Stomach (tissue), 8 donors: ENCODE measurements at regions not wholly inside any gene's neighbourhood (a gene's known extent, or its start where the extent isn't known, plus 50 kb on each side); places are given as distances from the start of the nearest gene placed in this dataset.

Experiments
- DNase-seq, 2 donors: peaks; one replicate each; pipeline versions ENCODE4 v3.0.0 to v3.0.0-alpha.2; 2013 to 2019
- H3K27ac ChIP-seq, 5 donors: fragments of 200-600 bp in 4 of 5; sonication (generic) in 4 of 5; one replicate each; pipeline ENCODE4 v1.5.1; 2013 to 2019; ENCODE audit warnings: mild to moderate bottlenecking in 1 of 5, moderate library complexity in 1 of 5
- H3K27me3 ChIP-seq, 3 donors: fragments of 200-600 bp; sonication (generic); one replicate each; pipeline ENCODE4 v1.5.1; 2017 to 2019; ENCODE audit warnings: mixed run types in 1 of 3
- H3K36me3 ChIP-seq, 4 donors: fragments of 200-600 bp; sonication (generic); 1 replicate in 3 of 4; 2 replicates in 1 of 4; pipeline ENCODE4 v1.5.1; 2016 to 2019
- H3K4me1 ChIP-seq, 4 donors: fragments of 200-600 bp; sonication (generic); one replicate each; pipeline ENCODE4 v1.5.1; 2016 to 2019
- H3K4me3 ChIP-seq, 4 donors: fragments of 200-600 bp; sonication (generic) in 3 of 4; one replicate each; pipeline ENCODE4 v1.5.1; 2016 to 2019; ENCODE audit warnings: mild to moderate bottlenecking in 1 of 4
- H3K9me3 ChIP-seq, 4 donors: fragments of 200-600 bp; sonication (generic); one replicate each; pipeline ENCODE4 v1.5.1; 2016 to 2019
- EP300 ChIP-seq: sonication (generic); formaldehyde crosslinking; IDR thresholded peaks from one replicate; pipeline ENCODE4 v1.6.1; 2017; ENCODE audit warnings: antibody characterized with exemption
- POLR2A ChIP-seq, 4 donors: fragments of 450-650 bp; IDR thresholded peaks; one replicate each; pipeline ENCODE4 v1.6.1; 2016; ENCODE audit warnings: antibody characterized with exemption in 4 of 4, control low read depth in 2 of 4, mild to moderate bottlenecking in 1 of 4, moderate library complexity in 1 of 4
- POLR2AphosphoS5 ChIP-seq, 3 donors: sonication (generic); formaldehyde crosslinking; IDR thresholded peaks; one replicate each; pipeline ENCODE4 v1.6.1; 2016; ENCODE audit warnings: antibody characterized with exemption in 3 of 3
- WGBS, 5 donors: extraction: QIAGEN DNeasy Blood & Tissue Kit in 3 of 5; methylation state at CpG; one replicate each; pipeline versions ENCODE4 v1.1.5 to v1.1.7; 2013 to 2018; 5-methylcytosine and 5-hydroxymethylcytosine counted together
- intact Hi-C: fragments of 100-400 bp; cut with DNase I; formaldehyde crosslinking; loops from one replicate; pipeline ENCODE4 v1.15.1; 2023; ENCODE audit warnings: low total_unique reads
- TF ChIP-seq, protein P1 (sequence below), 7 experiments: fragments of 450-650 bp in 4 of 7; fragments of 200-600 bp in 3 of 7; sonication (generic) in 3 of 7; IDR thresholded peaks; one replicate each; pipeline ENCODE4 v1.5.1; 2016 to 2019; ENCODE audit warnings: antibody characterized with exemption in 7 of 7, control low read depth in 2 of 7, mild to moderate bottlenecking in 1 of 7
- donor health status: healthy with polysubstance abuse.
- donor health status: Bipolar disorder and iron deficiency.
- donor health status: healthy.

DNA sequence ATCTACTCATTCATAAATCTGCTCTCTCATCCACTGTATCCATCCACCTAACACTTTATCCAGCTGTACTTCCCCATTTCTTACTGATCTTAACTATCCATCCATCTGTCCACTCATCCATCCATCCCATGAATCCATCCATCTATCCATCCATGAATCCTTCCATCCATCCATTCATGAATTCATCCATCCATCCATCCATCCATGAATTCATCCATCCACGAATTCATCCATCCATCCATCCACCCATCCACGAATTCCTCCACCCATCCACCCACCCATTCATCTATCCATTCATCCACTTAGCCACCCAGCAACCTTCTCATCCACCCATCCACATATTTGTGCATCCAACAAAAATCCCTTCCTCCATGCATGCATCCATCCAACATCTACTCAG is 128.6 kb upstream of the MYL2 start:
- H3K9me3 ChIP-seq: peaks cover 0 to 4% (median 0%) of the 10 kb centered on the region in 4 donors
- TF ChIP-seq POLR2AphosphoS5 (IDR thresholded peaks at IDR 0.05): no peak
- TF ChIP-seq EP300: no peak
- TF ChIP-seq, protein P1, sequence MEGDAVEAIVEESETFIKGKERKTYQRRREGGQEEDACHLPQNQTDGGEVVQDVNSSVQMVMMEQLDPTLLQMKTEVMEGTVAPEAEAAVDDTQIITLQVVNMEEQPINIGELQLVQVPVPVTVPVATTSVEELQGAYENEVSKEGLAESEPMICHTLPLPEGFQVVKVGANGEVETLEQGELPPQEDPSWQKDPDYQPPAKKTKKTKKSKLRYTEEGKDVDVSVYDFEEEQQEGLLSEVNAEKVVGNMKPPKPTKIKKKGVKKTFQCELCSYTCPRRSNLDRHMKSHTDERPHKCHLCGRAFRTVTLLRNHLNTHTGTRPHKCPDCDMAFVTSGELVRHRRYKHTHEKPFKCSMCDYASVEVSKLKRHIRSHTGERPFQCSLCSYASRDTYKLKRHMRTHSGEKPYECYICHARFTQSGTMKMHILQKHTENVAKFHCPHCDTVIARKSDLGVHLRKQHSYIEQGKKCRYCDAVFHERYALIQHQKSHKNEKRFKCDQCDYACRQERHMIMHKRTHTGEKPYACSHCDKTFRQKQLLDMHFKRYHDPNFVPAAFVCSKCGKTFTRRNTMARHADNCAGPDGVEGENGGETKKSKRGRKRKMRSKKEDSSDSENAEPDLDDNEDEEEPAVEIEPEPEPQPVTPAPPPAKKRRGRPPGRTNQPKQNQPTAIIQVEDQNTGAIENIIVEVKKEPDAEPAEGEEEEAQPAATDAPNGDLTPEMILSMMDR (IDR thresholded peaks at IDR 0.05): no peak
- TF ChIP-seq POLR2A (IDR thresholded peaks at IDR 0.05): no peak
- H3K4me3 ChIP-seq: no peak overlapping the region
- peaks cover 0 to 48% (median 0%) of the 10 kb centered on the region in 3 donors for H3K27me3 ChIP-seq
- DNase-seq: no peak
- H3K4me1 ChIP-seq: no peaks in the 10 kb centered on the region
- 43 to 67% (median 63%) methylated on average over 2 of the region's 2 CpGs for WGBS, 5 donors
- intact Hi-C loops: no loop called here
- H3K27ac ChIP-seq: no peak overlapping the region
- no peaks in the 10 kb centered on the region for H3K36me3 ChIP-seq

DNA sequence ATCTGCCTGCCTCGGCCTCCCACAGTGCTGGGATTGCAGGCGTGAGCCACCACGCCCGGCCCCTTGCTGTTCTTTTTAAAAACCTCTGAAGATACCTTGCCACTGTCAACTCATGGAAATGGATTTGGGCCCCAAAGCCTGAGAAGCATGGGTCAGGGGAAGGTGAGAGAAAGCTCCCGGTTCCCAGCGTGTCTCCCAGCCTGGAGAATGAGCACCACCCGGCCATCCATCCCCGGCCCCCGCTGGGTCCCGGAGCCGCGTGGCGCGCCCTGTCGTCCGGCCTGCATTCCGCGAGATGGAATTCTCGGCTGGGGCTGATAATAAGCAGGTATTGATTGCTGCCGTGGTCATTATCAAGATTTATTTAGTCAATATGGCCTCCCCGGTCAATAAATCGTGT is 126.5 kb upstream of the MYL2 start:
- Histone ChIP-seq H3K27me3 (peaks cover 0 to 48% (median 0%) of the 10 kb centered on the region in 3 donors), H3K4me1 (no peaks in the 10 kb centered on the region), H3K36me3 (no peaks in the 10 kb centered on the region), H3K9me3 (peaks cover 0 to 4% (median 0%) of the 10 kb centered on the region in 4 donors), H3K4me3 (no peak overlapping the region), H3K27ac (no peak overlapping the region)
- no peak for DNase-seq
- WGBS, 5 donors: 34 to 64% (median 55%) methylated on average over 22 of the region's 22 CpGs
- intact Hi-C loops: no loop called here
- TF ChIP-seq POLR2AphosphoS5 (IDR thresholded peaks at IDR 0.05) (no peak), POLR2A (IDR thresholded peaks at IDR 0.05) (no peak), EP300 (no peak)
- TF ChIP-seq, protein P1 (IDR thresholded peaks at IDR 0.05): no peak

DNA sequence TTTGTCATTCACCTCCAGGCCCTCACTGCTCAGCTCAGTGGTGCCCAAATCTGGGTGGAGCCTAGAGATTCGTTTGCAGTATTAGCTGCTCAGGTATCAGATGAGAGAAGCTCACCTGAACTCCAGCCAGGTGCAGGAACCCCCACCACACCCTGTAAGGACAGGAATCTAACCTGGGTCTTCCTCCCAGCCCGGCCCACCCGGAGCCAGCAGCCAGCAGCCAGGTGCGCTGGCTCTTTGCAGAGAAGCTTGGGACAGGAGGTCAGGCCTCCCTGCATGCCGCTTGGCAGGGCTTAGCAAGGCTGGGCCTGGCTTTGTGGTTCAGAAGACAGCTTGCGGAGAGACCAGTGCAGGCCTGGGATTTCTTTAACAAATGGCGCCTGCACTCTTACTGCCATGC is 125.6 kb upstream of the MYL2 start:
- DNase-seq: no peak
- Histone ChIP-seq H3K27me3 (peaks cover 0 to 48% (median 0%) of the 10 kb centered on the region in 3 donors), H3K4me1 (no peaks in the 10 kb centered on the region), H3K4me3 (no peak overlapping the region), H3K36me3 (no peaks in the 10 kb centered on the region), H3K9me3 (no peaks in the 10 kb centered on the region), H3K27ac (no peak overlapping the region)
- intact Hi-C loops: no loop called here
- WGBS, 5 donors: 79 to 82% (median 81%) methylated on average over 7 of the region's 7 CpGs
- TF ChIP-seq EP300 (no peak), POLR2A (IDR thresholded peaks at IDR 0.05) (no peak), POLR2AphosphoS5 (IDR thresholded peaks at IDR 0.05) (no peak)
- TF ChIP-seq, protein P1 (IDR thresholded peaks at IDR 0.05): no peak

DNA sequence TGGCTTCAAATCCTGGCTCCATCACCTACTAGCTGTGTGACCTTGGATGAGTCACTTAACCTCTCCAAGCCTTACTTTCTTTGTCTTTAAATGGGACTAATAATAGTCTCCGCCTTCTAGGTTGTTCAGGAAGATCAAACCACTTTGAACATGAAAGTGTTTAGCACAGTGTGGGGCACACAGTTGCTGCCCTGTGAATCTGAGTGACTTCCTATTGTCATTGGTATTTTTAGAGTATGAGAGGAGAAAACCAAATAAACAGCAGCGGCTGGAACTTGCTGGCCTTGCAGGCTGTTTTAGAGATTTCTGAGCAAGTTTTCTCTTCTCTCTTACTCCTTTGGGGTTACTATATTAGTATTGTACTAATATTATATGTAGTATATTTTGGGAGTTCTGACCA is 120.7 kb upstream of the MYL2 start:
- TF ChIP-seq EP300: no peak
- TF ChIP-seq, protein P1 (IDR thresholded peaks at IDR 0.05): no peak
- TF ChIP-seq POLR2A (IDR thresholded peaks at IDR 0.05): no peak
- no peak for TF ChIP-seq POLR2AphosphoS5 (IDR thresholded peaks at IDR 0.05)
- DNase-seq: no peak
- Histone ChIP-seq H3K4me1 (peaks cover 0 to 13% (median 5%) of the 10 kb centered on the region in 4 donors), H3K36me3 (no peaks in the 10 kb centered on the region), H3K4me3 (no peak overlapping the region), H3K27ac (no peak overlapping the region), H3K9me3 (no peaks in the 10 kb centered on the region), H3K27me3 (peaks cover 2 to 58% (median 31%) of the 10 kb centered on the region in 3 donors)
- intact Hi-C loops: no loop called here
- WGBS, 5 donors: 78 to 88% (median 86%) methylated on average over 2 of the region's 2 CpGs
